T47D (cell line): ENCODE measurements at regions not wholly inside any gene's neighbourhood (a gene's known extent, or its start where the extent isn't known, plus 50 kb on each side); places are given as distances from the start of the nearest gene placed in this dataset.
"Not testable (repeated sequence)": the region's sequence is repeated elsewhere in the genome, so short reads cannot be mapped to it uniquely, and the experiment has no call there.

Source experiments
- DNase-seq, 2 experiments: peaks; one replicate each; pipeline versions ENCODE4 v3.0.0 to v3.0.0-alpha.2; 2011 to 2012; ENCODE audit warnings: low read depth in 1 of 2, low spot score in 1 of 2
- JUND ChIP-seq: IDR thresholded peaks from 2 replicates; pipeline ENCODE4 v1.6.1; 2012; ENCODE audit warnings: low read depth
- in situ Hi-C: cut with HindIII; loops from 2 replicates; pipeline ENCODE4 v1.10.0; 2016; ENCODE audit warnings: low sequenced_read_pairs, low pct_unique_long_range_greater_than_20kb

GRCh38 chr9:79073201-79073600, 498.6 kb upstream of the TLE4 start:
- TF ChIP-seq JUND = no peak
- no peak for DNase-seq
- in situ Hi-C loops = no loop called here

- no peak for TF ChIP-seq JUND
- no peak for DNase-seq
- in situ Hi-C loops = no loop called here
Observed at GRCh38 chr9:79080536-79080935, 491.2 kb upstream of the TLE4 start.

GRCh38 chr9:79083621-79084020, 488.1 kb upstream of the TLE4 start:
- in situ Hi-C loops = no loop called here
- no peak for DNase-seq
- no peak for TF ChIP-seq JUND

- no peak for DNase-seq
- TF ChIP-seq JUND = no peak
- in situ Hi-C loops = no loop called here
Observed at GRCh38 chr9:79087133-79087532, 484.6 kb upstream of the TLE4 start.

GRCh38 chr9:79089054-79089560, 482.7 kb upstream of the TLE4 start:
- in situ Hi-C loops = no loop called here
- no peak for DNase-seq
- no peak for TF ChIP-seq JUND

- in situ Hi-C loops, DNase-seq: not testable (repeated sequence)
Observed at GRCh38 chr9:79089851-79090250, 481.9 kb upstream of the TLE4 start.

- in situ Hi-C loops, DNase-seq: not testable (repeated sequence)
Observed at GRCh38 chr9:79103257-79103656, 468.5 kb upstream of the TLE4 start.

GRCh38 chr9:79104216-79104615, 467.5 kb upstream of the TLE4 start:
- TF ChIP-seq JUND = no peak
- in situ Hi-C loops = no loop called here
- DNase-seq = no peak

GRCh38 chr9:79104951-79105350, 466.8 kb upstream of the TLE4 start:
- in situ Hi-C loops = no loop called here
- TF ChIP-seq JUND = no peak
- no peak for DNase-seq

GRCh38 chr9:79107911-79108676, 463.7 kb upstream of the TLE4 start:
- in situ Hi-C loops = no loop called here
- no peak for TF ChIP-seq JUND
- DNase-seq = no peak

GRCh38 chr9:79111653-79112052, 460.1 kb upstream of the TLE4 start:
- in situ Hi-C loops = no loop called here
- no peak for DNase-seq
- no peak for TF ChIP-seq JUND

- in situ Hi-C loops = no loop called here
- no peak for DNase-seq
- TF ChIP-seq JUND = no peak
Observed at GRCh38 chr9:79115176-79115575, 456.6 kb upstream of the TLE4 start.

GRCh38 chr9:79116041-79116440, 455.7 kb upstream of the TLE4 start:
- TF ChIP-seq JUND = no peak
- in situ Hi-C loops = no loop called here
- no peak for DNase-seq

- no peak for TF ChIP-seq JUND
- in situ Hi-C loops = no loop called here
- DNase-seq = no peak
Observed at GRCh38 chr9:79116709-79117108, 455.1 kb upstream of the TLE4 start.
